Thyroid gland (tissue), 4 donors: ENCODE measurements at regions not wholly inside any gene's neighbourhood (a gene's known extent, or its start where the extent isn't known, plus 50 kb on each side); places are given as distances from the start of the nearest gene placed in this dataset.

Experiments
- CTCF ChIP-seq, 6 experiments: fragments of 200-600 bp in 3 of 6; fragments of 450-650 bp in 3 of 6; sonication (generic) in 3 of 6; IDR thresholded peaks; one replicate each; pipeline ENCODE4 v1.5.1; 2016 to 2019; ENCODE audit warnings: antibody characterized with exemption in 6 of 6, mild to moderate bottlenecking in 2 of 6, inconsistent platforms in 1 of 6, moderate library complexity in 1 of 6
- POLR2A ChIP-seq, 2 donors: fragments of 450-650 bp; IDR thresholded peaks; one replicate each; pipeline ENCODE4 v1.6.1; 2017; ENCODE audit warnings: antibody characterized with exemption in 2 of 2, mild to moderate bottlenecking in 2 of 2, moderate library complexity in 1 of 2

- TF ChIP-seq CTCF (IDR thresholded peaks at IDR 0.05) (no peak), POLR2A (IDR thresholded peaks at IDR 0.05) (no peak)
Observed at GRCh38 chr10:125565046-125565445, 117.9 kb downstream of the TEX36 start.
